ENCODE measurements at regions not wholly inside any gene's neighbourhood (a gene's known extent, or its start where the extent isn't known, plus 50 kb on each side); places are given as distances from the start of the nearest gene placed in this dataset.

- no peak for TF ChIP-seq YY1 (IDR thresholded peaks at IDR 0.05; ENCODE audit: insufficient read depth, insufficient read length)
- TF ChIP-seq SUZ12 (IDR thresholded peaks at IDR 0.05; ENCODE audit: extremely low read depth, insufficient read depth, insufficient read length), result no peak
- no peak for TF ChIP-seq ZNF274 (IDR thresholded peaks at IDR 0.05; ENCODE audit: low read depth, low read length)
Measured at GRCh38 chr9:2420543-2420942, 201.0 kb upstream of the VLDLR start.

All from NT2/D1 (cell line).